Epithelial cell of esophagus (primary cell): ENCODE measurements at regions not wholly inside any gene's neighbourhood (a gene's known extent, or its start where the extent isn't known, plus 50 kb on each side); places are given as distances from the start of the nearest gene placed in this dataset.

ENCODE experiments used
- DNase-seq: peaks from one replicate; pipeline ENCODE4 v3.0.0; 2010; ENCODE audit warnings: low read depth
- H3K4me3 ChIP-seq: 2 replicates; pipeline ENCODE4 v1.5.1; 2011; ENCODE audit warnings: mild to moderate bottlenecking, low read length, control low read depth
- CTCF ChIP-seq: IDR thresholded peaks from 2 replicates; pipeline ENCODE4 v1.5.1; 2011; ENCODE audit warnings: low read depth, mild to moderate bottlenecking, low read length, control low read depth, inconsistent platforms; ENCODE audit not compliant: insufficient read depth; ENCODE audit errors: missing control alignments

- no peak overlapping the region for H3K4me3 ChIP-seq
- TF ChIP-seq CTCF: no peak
- DNase-seq: no peak
These were observed 562.4 kb upstream of the CDH11 start for GRCh38 chr16:65684230-65684629.

GRCh38 chr16:65681406-65681805 is 559.5 kb upstream of the CDH11 start:
- no peak overlapping the region for H3K4me3 ChIP-seq
- DNase-seq: no peak
- no peak for TF ChIP-seq CTCF

- no peak for TF ChIP-seq CTCF
- no peak for DNase-seq
- no peak overlapping the region for H3K4me3 ChIP-seq
These were observed 557.9 kb upstream of the CDH11 start for GRCh38 chr16:65679785-65680184.

GRCh38 chr16:65675161-65675560 is 553.3 kb upstream of the CDH11 start:
- TF ChIP-seq CTCF: no peak
- H3K4me3 ChIP-seq: no peak overlapping the region
- no peak for DNase-seq

GRCh38 chr16:65672960-65673359 is 551.1 kb upstream of the CDH11 start:
- H3K4me3 ChIP-seq: no peak overlapping the region
- DNase-seq: peak; percentile 71
- no peak for TF ChIP-seq CTCF

- no peak for DNase-seq
- no peak overlapping the region for H3K4me3 ChIP-seq
- no peak for TF ChIP-seq CTCF
These were observed 549.2 kb upstream of the CDH11 start for GRCh38 chr16:65671071-65671470.

- no peak for TF ChIP-seq CTCF
- no peak overlapping the region for H3K4me3 ChIP-seq
- DNase-seq: no peak
These were observed 546.3 kb upstream of the CDH11 start for GRCh38 chr16:65668064-65668595.
